Ramos (cell line): ENCODE measurements at regions not wholly inside any gene's neighbourhood (a gene's known extent, or its start where the extent isn't known, plus 50 kb on each side); places are given as distances from the start of the nearest gene placed in this dataset.
"Not testable (repeated sequence)": the region's sequence is repeated elsewhere in the genome, so short reads cannot be mapped to it uniquely, and the experiment has no call there.

Source experiments
- in situ Hi-C: fragments of 300-500 bp; cut with MboI; formaldehyde crosslinking; loops from one replicate; pipeline ENCODE4 v1.14.3; 2022; ENCODE audit warnings: low sequenced_read_pairs; ENCODE audit not compliant: unreplicated experiment

GRCh38 chr12:24352363-24352762, 402.9 kb upstream of the SOX5 start:
- in situ Hi-C loops = no loop called here

- in situ Hi-C loops = no loop called here
These were observed 399.8 kb upstream of the SOX5 start for GRCh38 chr12:24349051-24349799.

- in situ Hi-C loops = not testable (repeated sequence)
These were observed 398.7 kb upstream of the SOX5 start for GRCh38 chr12:24348180-24348579.

- in situ Hi-C loops = no loop called here
These were observed 378.8 kb upstream of the SOX5 start for GRCh38 chr12:24328261-24328660.

GRCh38 chr12:24325331-24325730, 375.9 kb upstream of the SOX5 start:
- in situ Hi-C loops = no loop called here

GRCh38 chr12:24307716-24308335, 358.4 kb upstream of the SOX5 start:
- in situ Hi-C loops = no loop called here

- in situ Hi-C loops = no loop called here
These were observed 357.7 kb upstream of the SOX5 start for GRCh38 chr12:24307153-24307552.

- in situ Hi-C loops = no loop called here
These were observed 356.5 kb upstream of the SOX5 start for GRCh38 chr12:24306001-24306400.

GRCh38 chr12:24304285-24304684, 354.8 kb upstream of the SOX5 start:
- in situ Hi-C loops = no loop called here

GRCh38 chr12:24302708-24303107, 353.2 kb upstream of the SOX5 start:
- in situ Hi-C loops = no loop called here

GRCh38 chr12:24297516-24297915, 348.0 kb upstream of the SOX5 start:
- in situ Hi-C loops = no loop called here

GRCh38 chr12:24293549-24293948, 344.1 kb upstream of the SOX5 start:
- in situ Hi-C loops = no loop called here

- in situ Hi-C loops = no loop called here
These were observed 338.5 kb upstream of the SOX5 start for GRCh38 chr12:24287963-24288362.

- in situ Hi-C loops = no loop called here
These were observed 336.0 kb upstream of the SOX5 start for GRCh38 chr12:24285448-24285847.

GRCh38 chr12:24281341-24281740, 331.9 kb upstream of the SOX5 start:
- in situ Hi-C loops = no loop called here

- in situ Hi-C loops = no loop called here
These were observed 330.8 kb upstream of the SOX5 start for GRCh38 chr12:24280056-24280842.

GRCh38 chr12:24278832-24279231, 329.4 kb upstream of the SOX5 start:
- in situ Hi-C loops = no loop called here

GRCh38 chr12:24270965-24271364, 321.5 kb upstream of the SOX5 start:
- in situ Hi-C loops = no loop called here

GRCh38 chr12:24270464-24270863, 321.0 kb upstream of the SOX5 start:
- in situ Hi-C loops = no loop called here

- in situ Hi-C loops = no loop called here
These were observed 319.3 kb upstream of the SOX5 start for GRCh38 chr12:24268663-24269186.

- in situ Hi-C loops = no loop called here
These were observed 317.5 kb upstream of the SOX5 start for GRCh38 chr12:24266982-24267381.
